K562 (cell line): ENCODE measurements at regions not wholly inside any gene's neighbourhood (a gene's known extent, or its start where the extent isn't known, plus 50 kb on each side); places are given as distances from the start of the nearest gene placed in this dataset.

Source experiments
- ATAC-seq: fragments of 200-7000 bp; cut with Tn5 transposase; 3 replicates; pipeline ENCODE4 v1.9.1; 2020; ENCODE audit warnings: moderate library complexity
- BruUV-seq: library from RNA; stranded (reverse); fragments of 400-500 nt; replicated peaks from 2 replicates; lab custom pipeline; 2021; lab: Mats Ljungman, UMichigan
- CTCF ChIA-PET: fragments of 300-600 bp; formaldehyde crosslinking; extraction: SDS; loops from one replicate; lab custom pipeline; 2021; ENCODE audit warnings: low intra/inter-chr PET ratio; lab: Yijun Ruan, JAX
- POLR2A ChIA-PET: fragments of 300-600, 350-650 bp; sonication (Branson Sonifier 250); formaldehyde crosslinking; extraction: SDS; loops from one replicate; lab custom pipeline; 2021; ENCODE audit warnings: antibody characterized with exemption, inconsistent platforms; lab: Yijun Ruan, JAX
- DNase-seq, 4 experiments: peaks; one replicate each; pipeline versions ENCODE4 v3.0.0 to v3.0.0-alpha.2; 2011 to 2018; ENCODE audit warnings: low spot score in 3 of 4, mixed read lengths in 3 of 4; ENCODE audit errors: extremely low read depth in 1 of 4
- FAIRE-seq: peaks from 2 replicates; lab custom pipeline; 2011; peaks lifted over from hg19 to GRCh38; lab: Jason Lieb, UNC
- H2AFZ ChIP-seq: 2 replicates; pipeline ENCODE4 v1.6.0; 2011; ENCODE audit warnings: low read depth, low read length, control low read depth, inconsistent platforms
- H3K27ac ChIP-seq: fragments of 200-600 bp; 3 replicates; pipeline ENCODE4 v1.8.0; 2011; ENCODE audit warnings: low read depth, mild to moderate bottlenecking, control low read depth, inconsistent platforms, low read length, moderate library complexity, mixed read lengths; ENCODE audit errors: extremely low read depth
- H3K27me3 ChIP-seq, 2 experiments: fragments of 300-600 bp in 1 of 2; 2 replicates in 1 of 2; 3 replicates in 1 of 2; pipeline versions ENCODE4 v1.6.0 to v1.8.0; 2011; ENCODE audit warnings: inconsistent platforms in 2 of 2, low read length in 2 of 2, mild to moderate bottlenecking in 1 of 2, mixed read lengths in 1 of 2, moderate library complexity in 1 of 2; ENCODE audit not compliant: control insufficient read depth in 2 of 2, insufficient read depth in 2 of 2
- H3K36me3 ChIP-seq: fragments of 300-600 bp; 3 replicates; pipeline ENCODE4 v1.8.0; 2011; ENCODE audit warnings: mild to moderate bottlenecking, low read length, inconsistent platforms; ENCODE audit not compliant: control insufficient read depth, insufficient read depth
- H3K4me1 ChIP-seq, 2 experiments: fragments of 200-600 bp in 1 of 2; replicated peaks in 1 of 2; 2 replicates in 1 of 2; 3 replicates in 1 of 2; pipeline versions ENCODE4 v1.5.1 to v1.8.0; 2011; ENCODE audit warnings: inconsistent platforms in 2 of 2, low read length in 2 of 2, mild to moderate bottlenecking in 1 of 2, mixed read lengths in 1 of 2, moderate library complexity in 1 of 2; ENCODE audit not compliant: control insufficient read depth in 2 of 2, insufficient read depth in 2 of 2
- H3K4me2 ChIP-seq: 2 replicates; pipeline ENCODE4 v1.6.1; 2011; ENCODE audit warnings: low read length, control low read depth, inconsistent platforms, mixed read lengths; ENCODE audit not compliant: insufficient read depth
- H3K4me3 ChIP-seq: fragments of 200-600 bp; sonication (generic), shearing (Covaris generic); 2 replicates; pipeline ENCODE4 v1.5.1; 2016; ENCODE audit warnings: control low read depth, inconsistent platforms
- H3K79me2 ChIP-seq: fragments of 200-600 bp; 3 replicates; pipeline ENCODE4 v1.8.0; 2011; ENCODE audit warnings: low read length, inconsistent platforms; ENCODE audit not compliant: control insufficient read depth, insufficient read depth
- H3K9ac ChIP-seq, 2 experiments: 2 replicates each; pipeline versions ENCODE4 v1.6.0 to v1.6.1; 2011; ENCODE audit warnings: low read depth in 2 of 2, low read length in 2 of 2, control low read depth in 1 of 2, inconsistent platforms in 1 of 2, mild to moderate bottlenecking in 1 of 2, mixed read lengths in 1 of 2; ENCODE audit not compliant: insufficient read depth in 1 of 2
- H3K9me1 ChIP-seq: one replicate; pipeline ENCODE4 v1.6.0; 2011; ENCODE audit warnings: inconsistent platforms, mild to moderate bottlenecking, low read length, moderate library complexity; ENCODE audit not compliant: control insufficient read depth, insufficient read depth
- H3K9me3 ChIP-seq: replicated peaks from 2 replicates; pipeline ENCODE4 v1.5.1; 2011; ENCODE audit warnings: low read depth, low read length, inconsistent platforms; ENCODE audit not compliant: control insufficient read depth, insufficient read depth
- H4K20me1 ChIP-seq: replicated peaks from 2 replicates; pipeline ENCODE4 v1.6.1; 2011; ENCODE audit warnings: low read length, inconsistent platforms, mixed read lengths; ENCODE audit not compliant: control insufficient read depth, insufficient read depth
- BACH1 ChIP-seq: fragments of 200-800 bp; sonication (Bioruptor generic); IDR thresholded peaks from 2 replicates; pipeline ENCODE4 v1.6.1; 2016; ENCODE audit warnings: missing genetic modification characterization, missing compliant biosample characterization
- CBX3 ChIP-seq, 2 experiments: IDR thresholded peaks; 1 replicate in 1 of 2; 2 replicates in 1 of 2; pipeline ENCODE4 v1.6.1; 2012; ENCODE audit warnings: inconsistent platforms in 2 of 2, low read length in 2 of 2, borderline replicate concordance in 1 of 2, control low read depth in 1 of 2
- CBX5 ChIP-seq: IDR thresholded peaks from 2 replicates; pipeline ENCODE4 v1.6.1; 2014; ENCODE audit warnings: low read depth, borderline replicate concordance
- ERF ChIP-seq: fragments of 450-650 bp; formaldehyde crosslinking; IDR thresholded peaks from 2 replicates; pipeline ENCODE4 v1.4.0; 2020; ENCODE audit warnings: mild to moderate bottlenecking, mixed read lengths
- HNRNPK ChIP-seq: fragments of 200-400 bp; formaldehyde crosslinking; IDR thresholded peaks from one replicate; pipeline ENCODE4 v1.6.1; 2018; ENCODE audit warnings: mild to moderate bottlenecking, low read depth, low read length; ENCODE audit not compliant: poor library complexity, severe bottlenecking
- TRIM24 ChIP-seq, 2 experiments: fragments of 450-650 bp; IDR thresholded peaks; 2 replicates each; pipeline ENCODE4 v1.6.1; 2016
- TRIM28 ChIP-seq: fragments of 450-650 bp; IDR thresholded peaks from 2 replicates; pipeline ENCODE4 v1.6.1; 2017
- XRCC4 ChIP-seq: IDR thresholded peaks from one replicate; pipeline ENCODE4 v1.6.1; 2011; ENCODE audit not compliant: insufficient read depth, insufficient read length; ENCODE audit errors: extremely low read depth
- ZNF324 ChIP-seq: fragments of 250-450 bp; sonication (Bioruptor Pico); IDR thresholded peaks from 2 replicates; pipeline ENCODE4 v1.4.0; 2020; ENCODE audit warnings: mild to moderate bottlenecking
- WGBS: fragments of 100-300 bp; shearing (Covaris generic); methylation state at CpG from one replicate; pipeline ENCODE4 v1.1.6; 2016; ENCODE audit warnings: low coverage, mixed read lengths; ENCODE audit not compliant: insufficient coverage; ENCODE audit errors: missing lambda C conversion rate; 5-methylcytosine and 5-hydroxymethylcytosine counted together
- in situ Hi-C: fragments of 300-500 bp; cut with MboI; formaldehyde crosslinking; loops from 4 replicates; pipeline ENCODE4 v1.15.0; 2018; ENCODE audit warnings: inconsistent platforms, mixed read lengths
- intact Hi-C: fragments of 100-400 bp; cut with micrococcal nuclease; formaldehyde crosslinking; loops from 2 replicates; pipeline ENCODE4 v1.14.2; 2022
- TF ChIP-seq, protein P1 (sequence below): fragments of 450-650 bp; IDR thresholded peaks from 2 replicates; pipeline ENCODE4 v1.6.1; 2018; ENCODE audit warnings: mild to moderate bottlenecking, low read depth; ENCODE audit not compliant: partially characterized antibody
- TF ChIP-seq, protein P2 (sequence below): sonication (generic); formaldehyde crosslinking; IDR thresholded peaks from 2 replicates; pipeline ENCODE4 v1.8.0; 2023; ENCODE audit warnings: mild to moderate bottlenecking, missing genetic modification reagents

- FAIRE-seq (no peak), ATAC-seq (no peak), DNase-seq (peak in 2 of 4 experiments; percentile 25 to 32)
- no peak overlapping the region for H2AFZ ChIP-seq
- 0% methylated on average over 1 of the region's 1 CpG for WGBS
- no peak overlapping the region for H3K27ac ChIP-seq
- no peak for TF ChIP-seq XRCC4
- TF ChIP-seq, protein P1, sequence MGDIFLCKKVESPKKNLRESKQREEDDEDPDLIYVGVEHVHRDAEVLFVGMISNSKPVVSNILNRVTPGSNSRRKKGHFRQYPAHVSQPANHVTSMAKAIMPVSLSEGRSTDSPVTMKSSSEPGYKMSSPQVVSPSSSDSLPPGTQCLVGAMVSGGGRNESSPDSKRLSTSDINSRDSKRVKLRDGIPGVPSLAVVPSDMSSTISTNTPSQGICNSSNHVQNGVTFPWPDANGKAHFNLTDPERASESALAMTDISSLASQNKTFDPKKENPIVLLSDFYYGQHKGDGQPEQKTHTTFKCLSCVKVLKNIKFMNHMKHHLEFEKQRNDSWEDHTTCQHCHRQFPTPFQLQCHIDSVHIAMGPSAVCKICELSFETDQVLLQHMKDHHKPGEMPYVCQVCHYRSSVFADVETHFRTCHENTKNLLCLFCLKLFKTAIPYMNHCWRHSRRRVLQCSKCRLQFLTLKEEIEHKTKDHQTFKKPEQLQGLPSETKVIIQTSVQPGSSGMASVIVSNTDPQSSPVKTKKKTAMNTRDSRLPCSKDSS: peak; percentile 73
- no peak for TF ChIP-seq BACH1 (tag)
- peak; percentile 89 for TF ChIP-seq CBX5
- TF ChIP-seq ZNF324: no peak
- TF ChIP-seq TRIM28: peak; percentile 86
- TF ChIP-seq, protein P2, sequence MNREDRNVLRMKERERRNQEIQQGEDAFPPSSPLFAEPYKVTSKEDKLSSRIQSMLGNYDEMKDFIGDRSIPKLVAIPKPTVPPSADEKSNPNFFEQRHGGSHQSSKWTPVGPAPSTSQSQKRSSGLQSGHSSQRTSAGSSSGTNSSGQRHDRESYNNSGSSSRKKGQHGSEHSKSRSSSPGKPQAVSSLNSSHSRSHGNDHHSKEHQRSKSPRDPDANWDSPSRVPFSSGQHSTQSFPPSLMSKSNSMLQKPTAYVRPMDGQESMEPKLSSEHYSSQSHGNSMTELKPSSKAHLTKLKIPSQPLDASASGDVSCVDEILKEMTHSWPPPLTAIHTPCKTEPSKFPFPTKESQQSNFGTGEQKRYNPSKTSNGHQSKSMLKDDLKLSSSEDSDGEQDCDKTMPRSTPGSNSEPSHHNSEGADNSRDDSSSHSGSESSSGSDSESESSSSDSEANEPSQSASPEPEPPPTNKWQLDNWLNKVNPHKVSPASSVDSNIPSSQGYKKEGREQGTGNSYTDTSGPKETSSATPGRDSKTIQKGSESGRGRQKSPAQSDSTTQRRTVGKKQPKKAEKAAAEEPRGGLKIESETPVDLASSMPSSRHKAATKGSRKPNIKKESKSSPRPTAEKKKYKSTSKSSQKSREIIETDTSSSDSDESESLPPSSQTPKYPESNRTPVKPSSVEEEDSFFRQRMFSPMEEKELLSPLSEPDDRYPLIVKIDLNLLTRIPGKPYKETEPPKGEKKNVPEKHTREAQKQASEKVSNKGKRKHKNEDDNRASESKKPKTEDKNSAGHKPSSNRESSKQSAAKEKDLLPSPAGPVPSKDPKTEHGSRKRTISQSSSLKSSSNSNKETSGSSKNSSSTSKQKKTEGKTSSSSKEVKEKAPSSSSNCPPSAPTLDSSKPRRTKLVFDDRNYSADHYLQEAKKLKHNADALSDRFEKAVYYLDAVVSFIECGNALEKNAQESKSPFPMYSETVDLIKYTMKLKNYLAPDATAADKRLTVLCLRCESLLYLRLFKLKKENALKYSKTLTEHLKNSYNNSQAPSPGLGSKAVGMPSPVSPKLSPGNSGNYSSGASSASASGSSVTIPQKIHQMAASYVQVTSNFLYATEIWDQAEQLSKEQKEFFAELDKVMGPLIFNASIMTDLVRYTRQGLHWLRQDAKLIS: no peak
- TF ChIP-seq TRIM24 (IDR thresholded peaks at IDR 0.05): peak in 1 of 2 experiments; percentile 13; a peak in 1 of 4 replicates
- TF ChIP-seq CBX3 (IDR thresholded peaks at IDR 0.05; ENCODE audit: borderline replicate concordance in 1 of 2, low read length in 2 of 2): peak in 1 of 2 experiments; percentile 94; a peak in 2 of 3 replicates
- no peak for TF ChIP-seq HNRNPK
- TF ChIP-seq ERF (CRISPR knock-in tag): no peak
- H3K4me1 ChIP-seq: no peaks in the 10 kb centered on the region
- H3K9ac ChIP-seq: no peak overlapping the region
- H3K36me3 ChIP-seq: no peaks in the 10 kb centered on the region
- H3K9me3 ChIP-seq: peaks cover 6% of the 10 kb centered on the region
- no peaks in the 10 kb centered on the region for H3K79me2 ChIP-seq
- intact Hi-C loops: no loop called here
- ChIA-PET CTCF (no interaction called here), POLR2A (no interaction called here)
- in situ Hi-C loops: no loop called here
- no TSS peak for BruUV-seq
- no peaks in the 10 kb centered on the region for H3K9me1 ChIP-seq
- H3K27me3 ChIP-seq: no peaks in the 10 kb centered on the region
- H3K4me3 ChIP-seq: no peak overlapping the region
- no peaks in the 10 kb centered on the region for H4K20me1 ChIP-seq
- no peak overlapping the region for H3K4me2 ChIP-seq
Measured at GRCh38 chr1:29842130-29842529, 605.8 kb downstream of the PTPRU start.
